Suppressor macrophage treated with lipopolysaccharide for 1 hour (primary cell): ENCODE measurements at regions not wholly inside any gene's neighbourhood (a gene's known extent, or its start where the extent isn't known, plus 50 kb on each side); places are given as distances from the start of the nearest gene placed in this dataset.

Source experiments
- DNase-seq, 3 donors: peaks; one replicate each; pipeline ENCODE4 v3.0.0-alpha.2; 2020 to 2022

- DNase-seq, result no peak
Observed at GRCh38 chr12:92574911-92575570, 127.7 kb upstream of the PLEKHG7 start.

GRCh38 chr12:92574051-92574783 is 128.6 kb upstream of the PLEKHG7 start:
- DNase-seq, result no peak

DNA sequence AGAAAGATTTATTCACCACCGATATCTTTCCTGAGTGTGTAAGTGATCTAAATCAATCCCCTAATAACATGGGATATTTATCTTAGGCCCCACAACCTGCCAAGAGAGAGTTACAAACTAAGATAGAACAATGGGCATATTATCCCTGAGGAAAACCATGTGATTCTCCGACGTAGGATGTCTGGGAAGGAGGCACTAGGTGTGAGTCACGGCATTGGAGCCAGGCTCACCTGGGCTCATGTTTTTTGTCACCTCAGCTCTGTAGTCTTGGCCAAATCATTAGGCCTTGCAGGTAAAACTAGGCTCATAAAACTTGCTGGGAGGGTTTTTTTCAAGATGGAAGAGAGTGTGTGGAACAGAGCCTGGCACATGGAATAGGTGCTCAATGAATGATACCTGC is 129.7 kb upstream of the PLEKHG7 start:
- DNase-seq, result no peak

GRCh38 chr12:92571844-92572543 is 130.8 kb upstream of the PLEKHG7 start:
- no peak for DNase-seq

DNA sequence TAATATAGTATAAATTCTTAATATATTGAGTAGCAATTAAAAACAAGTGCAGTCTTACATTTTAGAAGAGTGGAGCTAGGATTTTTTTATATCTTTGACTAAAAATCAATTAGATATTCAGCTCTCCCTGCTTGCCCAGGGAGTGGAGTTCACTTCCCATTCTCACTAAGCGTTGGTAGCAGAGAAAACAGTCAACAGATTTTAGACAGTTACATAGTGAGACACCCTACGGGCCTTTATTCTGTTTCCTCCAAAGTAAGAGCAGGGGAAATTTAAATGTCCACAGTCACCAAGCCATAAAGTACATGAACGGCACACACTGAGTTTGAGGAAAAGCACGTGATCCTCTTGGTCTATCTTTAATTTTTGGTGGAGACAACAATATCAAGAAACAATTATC is 131.6 kb upstream of the PLEKHG7 start:
- DNase-seq, result no peak

- DNase-seq, result peak; percentile 86 to 88 (median 87)
Observed at GRCh38 chr12:92570056-92570753, 132.6 kb upstream of the PLEKHG7 start.

DNA sequence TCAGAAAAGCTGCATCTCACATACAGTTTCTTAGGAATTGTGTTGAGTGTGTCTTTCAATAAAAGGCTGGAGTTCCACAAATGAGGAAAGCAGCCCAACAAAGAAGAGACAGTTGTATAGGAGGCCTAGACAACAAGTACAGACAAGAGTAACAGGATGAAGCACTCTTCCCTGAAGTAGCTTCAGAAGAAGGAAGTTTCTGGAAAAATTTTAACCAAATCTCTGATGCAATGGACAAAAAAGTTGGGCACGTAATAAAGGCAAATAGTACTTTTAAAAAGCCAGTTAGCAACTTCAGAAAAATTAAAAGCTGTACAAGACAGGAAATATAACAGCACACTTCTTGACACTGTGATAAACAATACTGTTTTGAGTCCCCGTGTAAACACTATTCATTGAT is 134.1 kb upstream of the PLEKHG7 start:
- peak in 1 of 3 donors; percentile 51 for DNase-seq

- DNase-seq, result no peak
Observed at GRCh38 chr12:92566448-92567019, 136.3 kb upstream of the PLEKHG7 start.

DNA sequence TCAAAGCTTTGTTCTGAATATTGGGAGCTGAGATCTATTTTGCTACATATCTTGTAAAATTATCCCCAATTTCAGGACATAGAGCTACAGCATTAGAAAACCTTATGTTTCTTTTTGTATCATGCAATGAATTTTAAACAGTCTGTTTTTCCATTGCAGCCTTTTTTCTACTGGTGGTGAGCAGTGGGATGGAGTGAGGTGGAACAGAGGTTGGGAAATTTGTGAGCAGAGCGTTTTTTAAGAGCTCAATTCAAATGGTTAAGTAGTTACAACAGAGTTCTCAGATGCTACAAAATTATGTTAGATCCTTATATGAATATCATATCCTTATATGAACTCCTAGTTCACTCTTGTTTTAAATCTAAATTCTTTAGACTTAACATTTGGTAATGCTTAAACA is 139.0 kb upstream of the PLEKHG7 start:
- DNase-seq, result no peak

GRCh38 chr12:92562063-92562734 is 140.6 kb upstream of the PLEKHG7 start:
- DNase-seq, result no peak

- DNase-seq, result no peak
Observed at GRCh38 chr12:92561543-92561899, 141.3 kb upstream of the PLEKHG7 start.

GRCh38 chr12:92560713-92561542 is 141.9 kb upstream of the PLEKHG7 start:
- no peak for DNase-seq

GRCh38 chr12:92558806-92559205 is 144.0 kb upstream of the PLEKHG7 start:
- peak; percentile 62 to 93 (median 81) for DNase-seq

GRCh38 chr12:92558215-92558773 is 144.5 kb upstream of the PLEKHG7 start:
- no peak for DNase-seq

- DNase-seq, result no peak
Observed at GRCh38 chr12:92557422-92557724, 145.4 kb upstream of the PLEKHG7 start.

- DNase-seq, result peak in 2 of 3 donors; percentile 41 to 63
Observed at GRCh38 chr12:92556637-92557421, 146.0 kb upstream of the PLEKHG7 start.

GRCh38 chr12:92556141-92556540 is 146.6 kb upstream of the PLEKHG7 start:
- DNase-seq, result no peak

DNA sequence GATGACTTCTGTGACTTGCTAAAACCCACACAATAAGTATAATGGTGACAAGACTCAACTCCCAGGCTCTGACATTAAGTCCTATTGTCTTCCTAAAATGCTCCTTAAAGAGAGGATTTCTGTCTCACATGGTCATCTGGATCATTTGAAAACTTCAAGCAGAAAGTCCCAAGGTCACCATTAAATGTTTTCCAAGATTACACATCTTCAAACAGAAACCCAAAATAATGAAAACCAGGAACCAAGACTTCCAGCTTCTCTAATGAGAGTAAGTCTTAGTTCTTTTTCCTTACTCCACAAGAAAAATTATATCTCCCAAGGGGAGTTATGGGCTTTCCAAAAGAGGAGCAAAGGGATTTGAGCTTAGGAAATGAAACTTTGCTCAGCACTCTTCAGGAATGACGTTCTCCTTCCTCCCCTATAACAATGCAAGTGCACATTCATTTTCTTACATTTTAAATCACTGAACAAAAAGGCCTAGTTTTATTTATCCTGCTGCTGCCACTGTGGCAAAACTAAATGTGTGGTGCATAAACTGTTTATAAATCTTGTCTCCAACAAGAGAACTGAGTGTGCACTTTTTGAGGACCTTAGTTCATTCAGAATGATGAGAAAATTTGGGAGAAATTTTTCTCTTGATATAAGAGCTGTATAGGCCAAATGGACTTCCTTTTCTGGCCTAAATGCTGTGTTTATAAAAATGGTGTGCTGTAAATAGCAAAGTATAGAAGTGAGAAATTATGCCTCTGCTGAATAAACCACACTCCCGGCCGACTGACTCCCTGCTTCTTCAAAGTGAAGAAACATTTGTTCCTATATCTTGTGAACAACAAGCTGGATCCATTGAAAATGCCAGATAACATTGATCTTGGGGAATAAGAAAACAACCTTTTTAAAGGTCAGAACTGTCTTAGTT is 148.4 kb upstream of the PLEKHG7 start:
- peak; percentile 77 to 95 (median 87) for DNase-seq

DNA sequence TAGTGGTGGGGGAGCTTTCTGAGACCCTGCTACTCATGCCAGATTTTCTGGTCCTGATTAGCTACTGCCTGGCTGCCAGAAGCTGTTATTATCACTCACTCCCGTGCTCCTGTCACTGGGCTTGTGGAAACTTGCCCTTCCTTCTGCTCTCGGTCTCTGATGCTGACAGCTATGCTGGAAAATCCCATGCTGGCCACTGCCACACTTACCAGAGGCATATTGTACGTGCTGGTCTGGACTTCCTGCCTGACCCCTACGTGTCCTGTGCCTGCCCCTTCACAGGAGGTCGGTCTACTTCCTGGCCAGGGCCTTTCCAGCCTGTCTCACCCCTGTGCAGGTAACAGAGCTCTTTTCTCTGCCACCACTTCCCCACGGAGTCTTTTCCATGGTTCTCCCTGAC is 149.4 kb upstream of the PLEKHG7 start:
- peak; percentile 77 to 89 (median 84) for DNase-seq
